HFF-Myc (cell line): ENCODE measurements at regions not wholly inside any gene's neighbourhood (a gene's known extent, or its start where the extent isn't known, plus 50 kb on each side); places are given as distances from the start of the nearest gene placed in this dataset.

Source experiments
- DNase-seq: peaks from one replicate; pipeline ENCODE4 v3.0.0-alpha.2; 2011; ENCODE audit warnings: low read depth; ENCODE audit errors: extremely low read depth
- H3K4me3 ChIP-seq: replicated peaks from 2 replicates; pipeline ENCODE4 v1.5.1; 2011; ENCODE audit warnings: low read depth, mild to moderate bottlenecking, control low read depth, low read length
- TF ChIP-seq, protein P1 (sequence below): IDR thresholded peaks from 2 replicates; pipeline ENCODE4 v1.5.1; 2012; ENCODE audit warnings: mild to moderate bottlenecking, low read depth, low read length, control low read depth; ENCODE audit errors: missing control alignments

DNA sequence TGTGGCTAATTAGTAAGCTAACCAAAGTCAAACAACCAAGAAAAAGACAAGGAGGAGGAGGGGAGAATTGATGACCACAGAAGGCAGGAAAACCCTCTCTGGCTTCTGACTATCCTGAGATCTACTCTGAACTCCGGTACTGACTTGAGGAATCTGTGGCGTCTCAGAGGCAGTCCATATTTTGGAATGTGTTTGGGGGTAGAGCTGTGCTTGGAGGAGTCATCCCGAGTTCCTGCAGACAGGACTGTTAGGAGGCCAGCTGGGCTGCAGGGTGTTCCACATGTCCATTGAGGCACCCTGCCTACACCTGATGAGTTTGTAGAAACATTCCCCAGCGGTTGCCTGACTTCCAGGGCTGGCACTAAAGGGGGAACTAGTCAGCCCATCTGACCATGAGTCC lies 91.6 kb downstream of the PLCE1 start:
- TF ChIP-seq, protein P1, sequence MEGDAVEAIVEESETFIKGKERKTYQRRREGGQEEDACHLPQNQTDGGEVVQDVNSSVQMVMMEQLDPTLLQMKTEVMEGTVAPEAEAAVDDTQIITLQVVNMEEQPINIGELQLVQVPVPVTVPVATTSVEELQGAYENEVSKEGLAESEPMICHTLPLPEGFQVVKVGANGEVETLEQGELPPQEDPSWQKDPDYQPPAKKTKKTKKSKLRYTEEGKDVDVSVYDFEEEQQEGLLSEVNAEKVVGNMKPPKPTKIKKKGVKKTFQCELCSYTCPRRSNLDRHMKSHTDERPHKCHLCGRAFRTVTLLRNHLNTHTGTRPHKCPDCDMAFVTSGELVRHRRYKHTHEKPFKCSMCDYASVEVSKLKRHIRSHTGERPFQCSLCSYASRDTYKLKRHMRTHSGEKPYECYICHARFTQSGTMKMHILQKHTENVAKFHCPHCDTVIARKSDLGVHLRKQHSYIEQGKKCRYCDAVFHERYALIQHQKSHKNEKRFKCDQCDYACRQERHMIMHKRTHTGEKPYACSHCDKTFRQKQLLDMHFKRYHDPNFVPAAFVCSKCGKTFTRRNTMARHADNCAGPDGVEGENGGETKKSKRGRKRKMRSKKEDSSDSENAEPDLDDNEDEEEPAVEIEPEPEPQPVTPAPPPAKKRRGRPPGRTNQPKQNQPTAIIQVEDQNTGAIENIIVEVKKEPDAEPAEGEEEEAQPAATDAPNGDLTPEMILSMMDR, result no peak
- H3K4me3 ChIP-seq, result no peak overlapping the region
- no peak for DNase-seq

DNA sequence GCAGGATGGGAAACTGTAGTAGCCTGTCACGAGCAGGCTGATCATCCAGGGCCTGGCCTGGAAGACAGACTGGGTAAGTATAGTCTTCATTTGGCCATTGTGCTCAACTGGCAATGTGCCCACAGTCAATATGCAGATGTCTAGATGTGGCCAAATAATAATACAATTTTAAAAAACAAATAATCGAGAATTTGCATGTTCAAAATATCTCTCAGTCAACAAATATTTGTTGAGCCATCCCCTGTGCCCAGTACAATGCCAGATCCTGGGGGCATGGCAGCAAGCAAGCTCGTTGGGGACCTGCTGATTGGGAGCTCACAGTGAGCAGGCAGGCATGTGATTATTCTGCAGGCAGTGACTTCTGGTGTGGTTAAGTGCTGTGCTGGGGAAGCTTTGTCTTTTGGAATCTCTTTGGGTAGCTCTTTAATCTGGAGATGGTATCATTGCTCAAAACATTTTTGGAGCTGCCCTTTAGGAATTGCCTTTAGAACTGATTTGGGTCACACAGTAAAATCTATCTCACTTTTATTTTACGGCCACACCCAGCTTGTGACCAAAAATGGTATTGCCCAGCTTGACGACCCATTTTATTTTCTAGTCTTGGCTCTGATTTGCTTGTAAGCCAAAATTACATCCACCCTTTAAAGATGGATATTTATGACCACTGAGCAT lies 92.2 kb downstream of the PLCE1 start:
- TF ChIP-seq, protein P1, result no peak
- DNase-seq, result no peak
- H3K4me3 ChIP-seq, result no peak overlapping the region

DNA sequence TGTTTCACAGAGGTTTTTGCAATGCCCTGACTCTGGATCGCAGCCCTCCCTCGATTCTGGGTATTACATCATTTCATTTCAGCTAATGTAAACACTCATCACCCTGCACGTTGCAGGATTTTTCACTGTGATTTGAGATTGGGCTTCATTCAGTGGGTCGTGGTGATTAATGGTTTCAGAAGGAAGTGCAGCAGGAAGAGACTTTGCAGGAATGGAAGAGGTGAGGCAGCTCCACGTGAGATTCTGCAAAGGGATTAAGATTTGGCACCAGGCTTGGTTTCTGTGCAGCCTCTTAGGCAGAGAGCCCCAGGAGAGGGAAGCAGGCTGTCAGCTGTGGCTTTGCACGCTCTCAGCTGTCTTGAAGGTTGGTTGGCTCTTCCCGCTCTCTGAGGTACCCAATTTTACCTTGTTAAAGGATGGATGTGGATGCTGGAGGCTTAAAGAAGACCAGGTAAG lies 95.2 kb downstream of the PLCE1 start:
- TF ChIP-seq, protein P1, result no peak
- no peak overlapping the region for H3K4me3 ChIP-seq
- DNase-seq, result no peak

DNA sequence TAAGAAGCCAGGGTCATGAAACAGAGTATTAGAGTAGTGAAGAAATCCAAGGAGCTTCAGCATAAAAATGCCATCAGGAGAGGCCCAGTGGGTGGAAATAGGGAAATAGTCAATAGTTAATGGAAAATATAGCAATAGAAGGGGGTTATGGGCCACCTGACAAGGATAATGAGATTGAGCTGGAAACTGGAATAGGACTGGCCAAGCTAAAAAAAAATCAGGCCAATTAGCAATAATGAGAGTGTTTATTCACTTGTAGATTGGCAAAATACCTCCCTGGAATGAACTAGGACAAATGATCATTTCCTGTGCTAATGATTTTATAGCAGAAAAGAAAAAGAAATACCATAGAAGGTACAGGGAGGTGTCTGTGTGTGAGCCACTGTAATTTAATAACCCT lies 97.9 kb downstream of the PLCE1 start:
- DNase-seq, result no peak
- H3K4me3 ChIP-seq, result no peak overlapping the region
- TF ChIP-seq, protein P1, result no peak

DNA sequence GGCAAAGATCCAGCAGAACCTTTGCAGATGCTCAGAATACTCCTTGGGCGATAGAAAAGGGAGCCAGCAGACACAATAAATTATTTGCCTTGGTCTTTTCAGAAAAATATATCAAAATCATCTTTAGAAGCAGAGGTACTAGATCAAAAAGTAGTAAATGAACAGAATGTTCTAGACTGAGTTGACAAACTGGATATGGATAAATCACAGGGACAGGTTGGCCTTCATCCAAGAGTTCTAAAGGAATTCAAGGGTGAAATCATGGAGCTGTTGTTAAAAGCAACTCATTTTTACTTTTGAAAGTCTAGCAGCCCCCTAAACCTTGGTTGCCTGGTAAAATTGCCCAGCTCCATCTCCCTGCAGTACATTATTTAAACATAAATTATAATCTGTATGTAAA lies 99.1 kb downstream of the PLCE1 start:
- no peak overlapping the region for H3K4me3 ChIP-seq
- DNase-seq, result no peak
- TF ChIP-seq, protein P1, result no peak

DNA sequence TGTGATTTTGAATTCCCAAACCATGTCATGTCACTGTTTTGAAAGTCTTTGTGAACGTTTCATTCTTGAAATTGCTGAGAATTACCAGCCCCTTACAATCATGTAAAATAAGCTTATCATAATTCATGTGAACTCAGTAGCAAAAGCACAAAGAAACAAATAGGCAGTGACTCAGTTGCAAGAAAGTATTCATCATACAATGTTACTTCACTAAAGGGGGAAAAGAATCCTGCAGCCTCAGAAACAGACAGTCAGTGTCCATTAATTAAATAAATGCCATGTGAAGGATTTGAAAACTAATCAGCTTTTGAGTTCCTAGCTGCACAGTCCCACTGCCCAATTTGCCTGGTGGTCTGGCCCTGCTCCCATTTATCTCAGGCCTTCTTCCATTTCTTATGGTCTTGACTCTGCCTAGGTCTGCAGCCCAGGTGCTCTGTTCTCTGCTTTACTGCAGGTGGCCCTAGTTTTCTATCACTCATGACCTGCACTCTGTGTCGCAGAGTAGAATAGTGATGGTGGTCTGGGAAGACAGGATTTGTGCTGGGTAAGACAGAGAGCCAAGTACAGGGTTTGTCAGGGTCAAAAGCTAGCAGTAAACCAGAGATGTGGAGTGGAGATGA lies 99.7 kb downstream of the PLCE1 start:
- no peak overlapping the region for H3K4me3 ChIP-seq
- no peak for DNase-seq
- TF ChIP-seq, protein P1, result no peak
